Astrocyte (in vitro differentiated cells and primary cell): ENCODE measurements at regions not wholly inside any gene's neighbourhood (a gene's known extent, or its start where the extent isn't known, plus 50 kb on each side); places are given as distances from the start of the nearest gene placed in this dataset.

Source experiments
- EZH2 ChIP-seq: IDR thresholded peaks from 2 replicates; pipeline ENCODE4 v1.6.1; 2012; ENCODE audit warnings: mild to moderate bottlenecking, low read length, inconsistent platforms; ENCODE audit not compliant: insufficient read depth
- TF ChIP-seq, protein P1 (sequence below): IDR thresholded peaks from 2 replicates; pipeline ENCODE4 v1.5.1; 2011; ENCODE audit warnings: low read depth, mild to moderate bottlenecking, inconsistent platforms, low read length, moderate library complexity; ENCODE audit not compliant: insufficient read depth

DNA sequence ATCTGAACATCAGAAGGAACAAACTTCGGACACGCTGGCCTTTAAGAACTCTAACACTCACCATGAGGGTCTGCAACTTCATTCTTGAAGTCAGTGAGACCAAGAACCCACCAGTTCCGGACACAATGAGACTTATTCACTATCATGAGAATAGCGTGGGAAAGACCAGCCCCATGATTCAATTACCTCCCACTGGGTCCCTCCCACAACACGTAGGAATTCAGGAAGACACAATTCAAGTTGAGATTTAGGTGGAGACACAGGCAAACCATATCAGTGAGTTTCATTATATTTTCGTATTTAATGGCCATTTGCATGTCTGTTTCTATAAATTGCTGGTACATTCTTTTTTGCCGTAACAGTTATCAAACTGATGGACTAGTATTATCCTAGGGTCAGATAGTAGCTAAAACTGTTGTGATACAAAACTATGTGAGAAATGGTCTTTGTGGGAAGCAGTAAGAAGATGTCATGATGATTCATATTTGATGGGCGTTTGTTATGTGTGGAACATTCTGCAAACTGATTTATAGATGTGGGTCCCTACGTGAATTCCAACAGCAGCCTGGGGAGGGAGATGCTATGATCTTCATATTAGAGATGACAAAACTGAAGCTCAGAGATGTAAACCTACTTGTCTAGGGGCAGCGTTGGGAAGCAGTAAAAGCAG, 282.4 kb upstream of the TMEM132C start:
- TF ChIP-seq, protein P1, sequence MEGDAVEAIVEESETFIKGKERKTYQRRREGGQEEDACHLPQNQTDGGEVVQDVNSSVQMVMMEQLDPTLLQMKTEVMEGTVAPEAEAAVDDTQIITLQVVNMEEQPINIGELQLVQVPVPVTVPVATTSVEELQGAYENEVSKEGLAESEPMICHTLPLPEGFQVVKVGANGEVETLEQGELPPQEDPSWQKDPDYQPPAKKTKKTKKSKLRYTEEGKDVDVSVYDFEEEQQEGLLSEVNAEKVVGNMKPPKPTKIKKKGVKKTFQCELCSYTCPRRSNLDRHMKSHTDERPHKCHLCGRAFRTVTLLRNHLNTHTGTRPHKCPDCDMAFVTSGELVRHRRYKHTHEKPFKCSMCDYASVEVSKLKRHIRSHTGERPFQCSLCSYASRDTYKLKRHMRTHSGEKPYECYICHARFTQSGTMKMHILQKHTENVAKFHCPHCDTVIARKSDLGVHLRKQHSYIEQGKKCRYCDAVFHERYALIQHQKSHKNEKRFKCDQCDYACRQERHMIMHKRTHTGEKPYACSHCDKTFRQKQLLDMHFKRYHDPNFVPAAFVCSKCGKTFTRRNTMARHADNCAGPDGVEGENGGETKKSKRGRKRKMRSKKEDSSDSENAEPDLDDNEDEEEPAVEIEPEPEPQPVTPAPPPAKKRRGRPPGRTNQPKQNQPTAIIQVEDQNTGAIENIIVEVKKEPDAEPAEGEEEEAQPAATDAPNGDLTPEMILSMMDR: no peak
- no peak for TF ChIP-seq EZH2
